GM18858 (cell line): ENCODE measurements at regions not wholly inside any gene's neighbourhood (a gene's known extent, or its start where the extent isn't known, plus 50 kb on each side); places are given as distances from the start of the nearest gene placed in this dataset.
"Not testable (repeated sequence)": the region's sequence is repeated elsewhere in the genome, so short reads cannot be mapped to it uniquely, and the experiment has no call there.

Experiments
- ATAC-seq: cut with Tn5 transposase; IDR thresholded peaks from one replicate; pipeline ENCODE4 v1.9.1; 2021; ENCODE audit not compliant: unreplicated experiment

DNA sequence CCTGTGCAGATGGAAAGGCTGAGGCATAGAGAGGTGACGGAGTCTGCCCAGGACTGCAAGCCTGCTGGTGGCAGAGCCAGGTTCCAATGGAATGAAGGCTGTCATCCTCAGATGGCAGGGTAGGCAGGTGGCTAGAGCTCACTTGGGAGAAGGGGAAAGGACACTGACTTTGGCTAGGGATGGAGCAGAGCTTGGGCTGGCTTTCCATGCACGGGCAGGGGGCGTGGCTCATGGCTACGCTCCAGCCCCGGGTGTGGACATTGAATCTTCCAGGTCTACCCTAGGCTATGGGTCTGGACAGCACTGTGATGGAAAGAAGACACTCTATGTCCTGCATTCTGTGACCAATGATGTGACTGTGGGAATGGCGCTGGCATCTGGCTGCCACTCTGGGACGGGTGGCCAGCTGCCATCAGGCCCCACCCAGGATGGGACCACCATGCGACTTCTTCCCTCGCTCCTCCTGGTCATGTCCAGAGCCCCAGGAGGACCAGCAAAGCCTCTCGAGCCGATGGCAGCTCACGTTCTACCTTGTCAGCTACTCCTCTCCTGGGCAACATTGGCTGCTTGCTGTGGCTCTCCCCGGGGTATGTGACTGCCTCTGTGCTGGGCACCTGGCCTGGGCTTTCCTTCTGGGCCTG, 398.7 kb downstream of the TMEM121 start:
- no peak for ATAC-seq

DNA sequence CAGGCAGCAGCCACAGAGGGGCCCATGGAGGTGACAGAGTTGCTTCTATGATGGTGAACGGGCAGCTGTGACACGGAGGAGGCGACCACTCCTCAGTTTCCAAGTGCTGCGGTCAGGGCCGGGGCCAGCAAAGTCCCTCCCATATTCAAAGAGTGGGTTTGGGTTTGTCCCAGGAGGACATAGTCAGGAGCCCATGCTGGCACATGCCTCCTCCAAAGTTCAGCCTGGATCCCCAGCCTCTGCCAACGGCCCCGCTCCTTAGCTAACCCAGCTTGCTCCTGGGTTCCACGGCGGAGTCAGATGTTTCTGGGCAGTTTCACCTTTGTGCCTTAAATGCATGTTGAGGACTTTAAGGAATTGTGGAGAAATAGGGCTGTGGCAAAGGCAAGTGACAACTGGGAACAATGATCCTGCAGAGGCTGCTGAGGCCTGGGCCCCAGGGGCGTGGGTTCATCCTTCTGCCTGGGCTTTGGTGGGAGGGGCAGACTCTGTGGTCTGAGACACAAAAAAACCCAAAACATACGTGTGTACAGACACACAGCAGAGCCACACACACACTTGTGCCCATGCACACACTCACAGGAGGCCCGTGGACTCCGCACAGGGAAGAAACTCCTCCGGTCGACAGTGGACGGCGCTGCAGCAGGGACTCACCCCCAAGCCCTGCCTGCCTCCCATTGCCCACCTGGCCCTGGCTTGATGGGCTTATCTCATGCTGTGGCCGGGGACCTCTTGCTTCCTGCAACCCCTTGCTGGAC, 399.4 kb downstream of the TMEM121 start:
- no peak for ATAC-seq

DNA sequence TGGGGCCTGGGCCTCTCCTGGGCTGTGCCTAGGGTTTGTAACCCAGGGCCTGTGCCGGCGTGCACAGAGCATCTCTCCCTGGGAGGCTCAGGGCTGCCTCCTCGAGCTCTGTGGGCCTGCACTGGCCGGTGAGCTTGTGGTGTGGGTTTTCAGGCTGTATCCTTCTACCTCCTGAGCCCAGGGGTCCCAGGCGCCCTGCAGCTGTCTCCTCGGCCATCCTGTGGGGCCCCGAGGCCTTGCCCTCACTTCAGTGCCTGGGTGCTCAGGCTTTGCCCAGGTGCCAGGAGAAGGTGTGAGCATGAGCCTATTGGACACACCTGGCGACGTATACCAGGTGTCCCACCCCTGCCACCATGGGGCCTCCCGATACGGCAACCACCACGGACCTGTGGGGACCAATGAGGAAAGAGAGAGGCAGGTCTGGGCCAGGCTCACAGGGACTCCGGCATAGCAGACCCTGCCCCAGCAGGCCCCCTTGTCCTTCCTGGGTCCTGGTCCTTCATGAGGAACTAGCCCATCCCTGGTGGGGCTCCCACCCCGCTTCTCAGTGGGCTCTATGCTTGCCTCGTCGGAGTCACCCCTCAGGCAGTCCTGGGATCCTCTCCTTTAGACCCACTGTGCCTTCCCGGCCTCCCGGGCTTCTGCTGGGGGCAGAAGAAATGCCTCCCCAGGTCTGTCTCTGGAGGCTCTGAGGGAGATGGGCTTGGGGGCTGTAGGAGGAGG, 400.2 kb downstream of the TMEM121 start:
- no peak for ATAC-seq

DNA sequence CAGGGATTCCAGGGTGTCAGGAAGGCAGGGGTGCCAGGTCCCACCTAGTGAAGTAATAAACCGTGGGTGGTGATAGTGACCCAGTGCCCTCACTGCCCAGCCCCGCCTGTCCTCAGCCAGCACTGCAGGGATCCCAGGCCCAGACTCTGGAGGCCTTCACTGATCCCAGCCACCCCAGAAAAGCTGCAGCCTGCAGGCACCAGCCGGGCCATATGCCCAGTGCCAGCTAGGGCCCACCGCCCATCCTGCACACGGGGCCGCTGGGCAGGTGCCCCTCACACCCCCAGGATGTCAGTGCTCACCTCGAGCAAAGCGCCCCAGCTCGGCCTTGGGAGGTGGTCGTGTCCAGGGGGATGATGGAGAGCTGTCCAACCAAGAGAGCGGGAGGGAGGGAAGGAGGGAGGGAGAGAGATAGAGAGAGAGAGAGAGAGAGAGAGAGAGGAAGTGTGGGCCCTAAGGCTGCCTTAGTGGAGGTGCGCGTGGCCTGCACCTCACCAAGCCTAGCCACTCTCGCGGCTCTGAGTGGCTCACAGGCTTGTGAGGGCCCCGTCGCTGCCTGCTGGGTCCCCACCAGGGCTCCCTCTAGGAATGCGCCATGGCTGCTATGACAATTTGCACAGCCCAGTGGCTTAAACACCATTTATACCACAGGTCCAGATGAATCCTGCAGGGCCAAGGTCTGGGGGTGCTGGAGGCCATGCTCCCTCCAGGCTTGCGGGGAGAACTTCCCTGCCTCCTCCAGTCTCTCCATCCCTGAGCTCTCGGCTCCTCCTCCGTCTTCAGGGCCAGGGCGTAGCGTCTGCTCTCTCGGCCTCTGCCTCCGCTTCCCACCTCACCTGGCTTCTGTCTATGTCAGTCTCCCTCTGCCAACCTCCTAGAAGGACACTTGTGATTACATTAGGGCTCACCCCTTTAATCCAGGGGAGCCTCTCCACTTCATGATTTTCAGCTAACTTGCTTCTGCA, 401.0 kb downstream of the TMEM121 start:
- no peak for ATAC-seq

DNA sequence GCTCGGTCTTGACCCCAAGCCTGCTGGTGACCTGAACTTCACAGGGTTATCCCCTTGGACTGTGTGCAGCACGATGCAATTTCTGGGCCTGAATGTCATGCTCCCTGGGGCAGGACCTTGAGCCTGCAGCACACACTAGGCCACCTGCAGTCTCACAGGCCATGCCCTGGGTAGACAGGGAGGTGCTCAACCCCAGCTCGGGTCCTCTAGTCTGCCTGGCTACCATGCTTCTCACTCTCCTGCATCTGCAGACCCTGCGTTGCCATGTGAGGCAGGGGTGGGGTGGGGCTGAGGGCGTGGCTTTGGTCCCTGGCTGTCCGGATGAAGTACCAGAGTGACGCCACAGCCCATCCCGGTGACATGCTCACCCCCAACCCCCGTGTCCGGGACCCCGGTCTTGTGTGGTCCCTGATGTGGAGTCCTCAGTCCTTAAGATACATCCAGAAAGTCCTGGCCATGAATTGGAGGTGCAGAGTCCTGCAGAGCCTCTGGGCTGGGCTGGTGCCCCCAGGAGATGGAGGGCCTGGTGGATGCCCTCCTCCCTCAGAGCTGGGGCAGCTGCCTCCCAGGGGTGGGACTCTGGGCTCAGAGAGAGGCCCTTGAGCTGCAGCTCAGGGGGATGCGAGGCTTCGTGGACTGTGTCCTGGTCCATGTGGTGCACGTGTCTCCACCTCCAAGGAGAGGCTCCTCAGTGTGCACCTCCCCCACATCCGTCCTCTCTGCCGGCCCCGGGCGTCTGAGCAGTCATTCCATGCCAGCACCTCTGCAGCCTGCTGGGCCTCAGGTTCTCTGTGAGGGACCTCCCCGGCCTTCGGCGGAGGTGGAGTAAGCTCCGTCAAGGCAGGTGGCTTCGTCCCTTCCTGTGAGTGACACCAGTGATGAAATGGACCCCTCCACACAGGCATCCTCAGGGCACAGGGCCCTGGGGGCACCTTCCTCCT, 402.1 kb downstream of the TMEM121 start:
- ATAC-seq = not testable (repeated sequence)

DNA sequence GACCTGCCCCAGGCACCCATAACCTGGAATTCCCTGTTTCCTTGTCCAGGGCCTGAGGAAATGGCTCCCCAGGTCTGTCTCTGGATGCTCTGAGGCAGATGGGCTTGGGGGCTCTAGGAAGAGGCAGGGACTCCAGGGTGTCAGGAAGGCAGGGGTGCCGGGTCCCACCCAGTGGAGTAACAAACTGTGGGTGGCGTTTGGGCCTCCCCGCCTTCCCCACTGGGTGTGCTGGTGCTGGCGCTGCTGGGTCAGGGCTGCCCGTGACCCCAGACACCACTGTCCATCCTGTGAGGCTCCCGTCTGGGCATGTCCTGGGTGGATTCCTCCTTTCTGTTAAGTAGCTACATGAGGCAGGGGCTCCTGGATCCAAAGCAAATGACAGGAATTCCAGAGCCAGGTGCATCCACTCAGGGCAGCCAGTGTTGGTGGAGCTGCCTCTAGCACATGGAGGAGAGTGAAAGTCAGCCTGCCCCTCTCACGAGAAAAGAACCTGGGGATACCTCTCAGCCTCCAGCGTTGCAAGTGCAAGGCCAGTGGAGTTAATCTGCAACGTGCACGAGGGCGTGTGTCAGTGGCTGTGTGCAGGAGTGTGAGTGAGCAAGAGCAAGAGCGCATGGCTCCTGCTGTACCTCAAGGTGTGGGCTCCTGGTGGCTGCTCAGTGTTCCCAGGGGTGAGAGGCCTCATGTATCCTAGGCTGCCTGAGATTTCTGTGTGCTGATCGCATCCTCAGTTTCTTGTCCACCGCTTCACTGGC, 403.1 kb downstream of the TMEM121 start:
- ATAC-seq = no peak

DNA sequence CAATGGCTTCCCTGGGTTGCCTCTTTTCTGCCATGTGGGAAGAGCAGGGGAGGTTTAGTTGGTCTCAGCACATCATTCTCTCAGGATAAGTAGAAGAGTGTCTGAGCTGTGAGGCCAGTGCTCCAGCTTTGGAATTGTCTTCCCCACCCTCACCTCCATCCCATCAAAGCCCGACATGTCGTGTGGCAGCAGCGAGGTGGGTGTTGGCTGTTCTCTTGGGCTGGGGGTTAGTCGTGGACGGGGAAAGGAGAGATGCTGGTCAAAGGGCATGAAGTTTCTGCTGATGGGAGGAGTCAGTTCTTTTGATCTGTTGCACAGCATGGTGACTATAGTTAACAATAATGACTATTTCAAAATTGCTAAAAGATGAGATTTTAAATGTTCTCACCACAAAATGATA, 404.2 kb downstream of the TMEM121 start:
- no peak for ATAC-seq

DNA sequence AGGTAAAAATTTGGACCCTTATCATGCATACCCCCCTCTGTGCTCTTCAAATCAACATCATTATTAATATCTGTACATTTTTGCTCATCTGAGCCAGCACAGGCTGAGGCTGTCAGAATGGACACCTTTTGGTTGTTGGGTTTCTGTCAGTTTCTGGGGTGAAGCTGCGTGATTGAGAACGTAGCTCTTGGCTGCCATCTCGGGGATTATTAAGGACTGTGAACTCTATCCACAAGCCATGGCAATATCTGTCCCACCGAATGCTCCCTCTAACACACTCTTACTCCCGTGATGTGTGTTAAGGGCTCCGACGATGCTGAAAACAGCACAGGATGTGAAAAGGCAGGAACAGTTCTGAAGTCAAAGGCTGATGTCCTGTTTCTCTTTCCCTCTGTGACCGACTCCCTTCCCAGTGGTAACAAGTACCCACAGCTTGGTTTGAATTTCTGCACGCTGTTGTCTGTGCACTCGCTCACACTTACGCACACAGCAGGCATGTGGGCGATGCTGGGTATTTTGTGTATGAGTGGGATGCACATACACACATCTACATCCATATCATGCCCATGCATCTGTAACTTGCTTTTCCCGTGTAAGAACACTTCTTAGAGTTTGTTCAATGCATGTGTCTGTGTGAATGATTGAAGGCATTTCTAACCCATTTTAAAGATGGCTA, 405.6 kb downstream of the TMEM121 start:
- ATAC-seq = no peak

DNA sequence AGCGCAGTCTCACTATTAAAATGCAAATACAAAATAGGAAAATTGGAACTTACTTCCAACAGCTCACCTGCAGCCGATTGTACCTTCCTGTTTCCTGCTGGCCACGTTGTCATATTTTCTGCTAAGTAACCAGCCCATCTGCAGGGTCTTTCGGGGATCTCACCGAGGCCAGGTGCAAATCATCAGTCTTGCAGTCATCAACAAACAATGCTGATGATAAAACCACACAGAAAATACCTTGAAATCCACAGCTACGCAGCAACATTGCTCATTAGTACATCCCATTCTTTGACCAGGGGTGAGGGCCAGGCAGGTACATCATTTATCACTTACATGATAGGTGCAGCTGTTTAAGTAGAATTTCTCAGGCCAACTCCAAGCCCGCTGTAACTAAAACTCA, 406.9 kb downstream of the TMEM121 start:
- no peak for ATAC-seq

DNA sequence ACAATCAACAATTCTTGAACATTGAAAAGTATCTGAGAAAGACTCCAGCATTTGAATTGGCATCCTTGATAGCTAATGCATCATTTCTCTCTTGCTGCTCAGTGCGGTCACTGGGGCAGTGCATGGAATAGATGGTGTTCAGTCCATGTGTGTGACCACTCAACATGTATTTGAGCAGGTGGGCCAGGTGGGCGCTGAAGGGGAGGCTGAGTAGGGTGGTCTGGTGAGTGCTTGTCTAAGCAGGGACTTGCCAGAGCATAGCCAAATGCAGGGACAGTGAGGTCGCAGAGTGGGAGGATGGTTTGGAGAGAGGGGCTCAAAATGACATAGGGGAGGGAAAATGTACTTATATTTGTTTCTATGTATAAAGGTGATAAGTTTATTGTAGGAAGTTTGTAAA, 409.0 kb downstream of the TMEM121 start:
- ATAC-seq = no peak

DNA sequence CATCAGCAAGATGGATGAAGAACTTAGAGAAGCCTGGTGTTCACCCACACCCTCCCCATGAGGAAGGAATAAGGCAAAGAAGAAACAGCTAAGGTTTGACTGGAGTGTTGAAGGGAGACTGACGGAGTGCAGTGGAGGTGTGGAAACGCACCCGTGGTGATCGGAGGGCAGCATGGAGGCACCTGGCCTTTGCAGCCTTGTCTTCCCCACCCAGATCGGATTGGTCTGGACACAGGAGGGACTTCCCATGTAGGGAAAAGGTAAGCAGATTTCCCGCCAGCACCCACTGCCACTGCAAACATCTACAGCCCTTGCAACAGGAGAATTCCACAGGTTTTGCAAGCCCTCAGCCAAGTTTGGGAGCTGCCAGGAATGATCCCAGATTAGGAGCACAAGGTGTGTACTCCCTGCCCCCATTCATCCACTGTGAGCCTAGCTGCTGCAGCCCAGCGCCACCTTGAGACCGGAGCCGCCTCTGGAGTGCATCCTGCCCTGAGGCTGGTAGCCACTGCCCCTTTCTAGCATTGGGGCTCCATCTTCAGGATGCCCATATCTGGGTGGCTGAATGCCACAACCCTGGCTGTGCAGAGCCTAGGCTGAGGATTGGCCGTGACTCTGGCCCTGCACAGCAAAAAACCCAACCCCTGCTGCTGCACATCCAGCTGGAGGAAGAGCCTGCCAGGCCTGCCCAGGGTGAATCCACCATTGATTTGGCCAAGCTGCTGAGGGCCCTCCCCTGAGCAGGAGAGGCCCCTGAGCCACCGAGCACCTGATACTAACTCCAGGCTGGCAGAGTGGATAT, 411.1 kb downstream of the TMEM121 start:
- no peak for ATAC-seq

DNA sequence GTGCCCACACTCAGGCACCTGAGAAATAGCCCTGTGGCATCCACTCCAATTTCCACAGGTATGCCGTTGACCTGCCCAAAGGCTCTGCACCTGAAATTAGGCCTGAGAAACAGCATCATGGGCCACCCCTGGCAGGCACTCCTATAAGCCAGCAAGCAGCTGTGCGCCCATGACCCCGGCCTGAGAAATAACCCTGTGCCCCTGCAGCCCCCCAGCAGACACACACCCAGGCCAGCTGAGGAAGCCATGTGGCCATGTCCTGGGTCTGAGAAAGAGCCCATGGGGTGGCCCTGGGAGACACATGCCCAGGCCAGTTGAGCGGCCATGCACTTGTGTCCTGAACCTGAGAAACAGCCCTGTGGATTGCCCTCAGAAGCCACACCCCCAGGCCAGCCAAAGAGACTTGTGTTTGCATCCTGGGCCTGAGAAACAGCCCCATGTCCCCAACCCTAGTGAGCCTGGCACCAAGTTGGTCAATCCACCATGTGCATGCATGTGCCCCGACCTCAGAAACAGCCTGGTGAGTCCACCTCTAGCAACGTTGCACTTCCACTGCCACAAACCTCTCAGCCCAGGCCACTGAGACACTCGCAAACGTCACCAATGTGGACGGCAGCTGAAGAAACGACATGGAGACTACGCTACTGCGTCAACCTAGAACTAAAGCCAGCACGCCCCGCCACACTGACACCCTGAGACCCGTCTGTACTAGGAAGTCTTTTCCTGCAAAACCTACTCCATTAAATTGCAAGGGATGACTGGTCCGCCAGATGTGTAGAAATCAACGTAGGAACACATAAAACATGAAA, 411.9 kb downstream of the TMEM121 start:
- ATAC-seq = no peak

DNA sequence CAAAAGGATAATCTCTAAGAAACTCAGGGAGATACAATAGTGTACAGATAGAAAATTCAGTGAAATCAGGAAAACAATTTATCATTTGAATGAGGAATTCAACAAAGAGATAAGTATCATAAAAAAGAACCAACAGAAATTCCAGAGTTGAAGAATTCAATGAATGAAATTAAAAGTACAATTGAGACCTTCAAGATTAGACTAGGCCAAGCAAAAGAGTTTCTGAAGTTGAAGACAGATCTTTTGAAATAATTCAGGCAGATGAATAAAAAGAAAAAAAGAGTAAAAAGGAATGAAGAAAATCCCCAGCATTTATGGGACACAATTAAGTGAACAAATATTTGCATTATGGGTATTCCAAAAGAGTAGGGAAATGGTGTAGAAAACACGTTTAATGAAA, 412.6 kb downstream of the TMEM121 start:
- no peak for ATAC-seq

DNA sequence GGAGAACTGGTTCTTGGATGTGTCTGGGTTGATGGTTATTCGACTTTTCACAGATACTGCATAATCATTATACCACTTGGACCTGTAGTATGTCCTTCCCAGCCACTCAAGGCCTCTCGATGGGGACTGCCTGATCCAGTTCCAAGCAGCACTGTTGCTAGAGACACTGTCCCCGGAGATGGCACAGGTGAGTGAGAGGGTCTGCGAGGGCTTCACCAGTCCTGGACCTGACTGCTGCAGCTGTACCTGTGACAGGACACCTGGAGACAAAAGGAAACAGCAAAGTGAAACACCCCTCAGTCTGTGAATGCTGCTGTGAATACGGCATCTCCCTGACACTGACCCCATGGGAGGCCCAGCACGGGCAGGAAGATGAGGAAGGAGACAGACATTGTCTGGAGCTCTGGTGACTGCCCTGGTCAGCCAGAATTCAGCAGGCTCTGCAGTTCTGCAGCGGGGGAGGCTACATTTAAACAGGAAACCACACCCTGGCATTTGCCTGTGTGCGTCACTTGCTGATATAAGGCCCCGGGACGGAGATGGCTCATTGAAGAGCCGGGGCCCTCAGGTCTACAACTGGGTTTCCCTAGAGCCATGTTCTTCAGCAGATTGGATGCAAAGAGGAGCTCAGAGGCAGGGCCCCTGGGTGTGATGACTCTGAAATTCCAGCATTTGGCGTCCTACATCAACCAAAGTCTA, 413.6 kb downstream of the TMEM121 start:
- no peak for ATAC-seq

DNA sequence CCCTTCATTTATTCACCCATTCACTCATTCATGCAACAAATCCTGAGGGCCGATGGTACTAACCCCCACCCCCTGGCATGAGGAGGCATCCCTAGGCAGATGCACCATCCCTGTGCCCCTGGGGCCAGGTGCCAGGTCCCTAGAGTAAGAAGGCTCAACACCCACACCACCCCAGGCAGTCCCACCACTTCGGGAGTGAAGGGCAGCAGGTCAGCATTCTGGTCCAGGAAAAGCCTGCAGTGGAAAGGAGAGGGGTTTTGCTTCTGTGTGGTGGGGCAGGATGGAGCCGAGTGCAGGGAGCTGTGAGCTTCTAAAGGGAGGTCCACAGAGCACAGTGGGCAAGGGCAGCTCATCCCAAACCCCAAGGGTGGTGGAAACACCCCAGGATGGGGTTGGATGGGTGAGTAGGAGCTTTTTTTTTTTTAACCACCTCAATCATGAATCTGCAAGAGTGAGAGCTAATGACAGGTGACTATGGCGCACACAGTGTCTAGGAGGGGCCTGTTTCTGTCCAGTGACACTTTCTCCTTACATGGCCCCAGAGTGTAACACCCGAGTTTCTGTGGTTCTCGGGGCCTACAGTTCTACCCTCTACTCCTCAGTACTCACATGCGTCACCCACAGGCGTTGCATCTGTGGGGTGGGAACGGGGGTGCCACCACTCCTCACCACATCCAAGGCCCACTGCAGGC, 414.3 kb downstream of the TMEM121 start:
- no peak for ATAC-seq
